ENCODE measurements at regions not wholly inside any gene's neighbourhood (a gene's known extent, or its start where the extent isn't known, plus 50 kb on each side); places are given as distances from the start of the nearest gene placed in this dataset.
"Not testable (repeated sequence)": the region's sequence is repeated elsewhere in the genome, so short reads cannot be mapped to it uniquely, and the experiment has no call there.

DNA sequence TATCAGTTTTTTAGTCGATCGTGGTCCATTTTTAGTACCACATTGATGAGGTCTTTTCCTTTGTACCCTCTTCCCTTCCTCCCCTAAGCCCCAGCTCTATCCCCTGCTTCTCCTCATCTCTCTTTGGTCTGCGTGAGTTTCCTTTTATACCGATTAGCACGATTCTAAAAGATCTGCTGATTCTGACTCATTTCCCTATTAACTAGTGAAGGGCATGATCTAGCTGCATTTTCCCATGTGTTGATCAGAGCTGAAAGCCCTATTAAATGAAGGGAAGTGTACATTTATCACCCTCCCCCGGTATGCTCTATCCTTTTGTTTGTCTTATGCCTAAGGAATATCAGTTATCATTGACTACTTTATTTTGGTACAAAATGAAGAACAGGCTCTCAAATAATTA lies 181.7 kb upstream of the NPY2R start:
- no peak for DNase-seq (ENCODE audit: low spot score)

DNA sequence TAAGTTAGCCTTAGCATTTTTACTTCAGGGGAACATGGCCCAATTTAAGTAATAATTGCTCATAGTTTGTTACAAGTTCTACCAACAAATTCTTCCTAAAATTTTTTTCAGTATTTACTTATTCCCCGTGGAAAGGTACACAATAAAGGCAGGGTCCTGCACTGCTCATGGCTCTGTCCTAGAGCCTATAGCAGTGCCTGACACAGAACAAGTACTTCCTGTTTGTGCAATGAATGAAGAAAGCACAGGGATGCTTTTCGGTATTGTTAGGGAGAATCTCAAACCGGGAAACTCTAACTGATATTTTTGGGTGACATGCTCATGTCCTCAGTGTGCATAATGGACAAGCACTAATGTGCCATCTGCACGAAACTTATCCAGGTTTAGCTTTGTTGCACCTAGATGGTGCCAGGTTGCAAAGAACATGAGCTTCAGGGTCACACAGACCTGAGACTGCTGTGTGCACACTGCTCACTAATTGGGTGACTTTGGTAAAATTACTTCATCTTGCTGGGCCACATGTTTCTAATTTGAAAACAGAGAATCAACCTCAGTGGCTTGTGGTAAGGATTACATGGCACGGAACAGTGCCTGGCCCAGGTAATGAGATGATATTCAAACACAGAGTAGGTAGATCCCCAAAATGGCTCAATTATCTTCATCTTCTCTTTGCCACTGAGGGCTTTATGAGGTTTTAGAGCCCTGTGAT lies 175.8 kb upstream of the NPY2R start:
- no peak for DNase-seq (ENCODE audit: low spot score)

GRCh38 chr4:155033604-155034003 lies 174.8 kb upstream of the NPY2R start:
- no peak for DNase-seq (ENCODE audit: low spot score)

DNA sequence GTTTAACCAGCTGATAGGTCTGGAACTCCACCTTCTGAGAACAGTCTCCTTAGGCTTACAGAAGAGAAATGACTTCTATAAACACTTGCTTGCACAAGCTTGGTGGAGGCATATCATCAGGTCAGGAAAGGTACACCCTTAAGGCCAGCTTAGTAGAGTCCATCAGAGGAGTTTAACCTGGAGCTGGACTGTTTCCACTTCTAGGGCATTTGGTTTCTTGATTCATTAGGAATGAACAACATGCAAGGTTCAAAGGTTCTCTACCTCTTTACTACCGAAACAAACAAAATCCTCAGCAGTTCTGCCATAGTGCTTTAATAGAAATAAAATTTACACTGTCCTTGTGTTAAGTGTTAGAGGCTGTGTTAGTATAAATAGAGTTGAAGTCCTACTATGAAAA lies 171.4 kb upstream of the NPY2R start:
- DNase-seq (ENCODE audit: low spot score), result no peak

DNA sequence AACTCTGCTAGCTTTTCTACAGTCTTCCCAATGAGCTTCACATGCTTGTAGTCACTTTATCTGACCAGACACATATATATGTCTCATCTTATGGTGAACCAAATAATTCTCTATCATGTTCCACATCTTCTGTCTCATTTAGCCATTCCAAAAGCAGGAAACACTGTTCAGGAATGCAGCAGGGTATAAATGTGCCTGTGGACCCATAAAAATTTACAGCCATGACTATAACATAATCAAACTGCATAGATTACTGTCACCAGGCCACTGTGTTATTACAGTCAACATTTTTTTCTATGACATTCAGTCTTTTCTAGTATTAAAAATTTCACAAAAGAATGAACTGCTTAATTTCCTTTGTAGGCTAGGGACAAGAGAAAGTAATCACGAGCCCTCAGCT lies 170.0 kb upstream of the NPY2R start:
- no peak for DNase-seq (ENCODE audit: low spot score)

GRCh38 chr4:155039162-155039561 lies 169.3 kb upstream of the NPY2R start:
- DNase-seq (ENCODE audit: low spot score), result no peak

DNA sequence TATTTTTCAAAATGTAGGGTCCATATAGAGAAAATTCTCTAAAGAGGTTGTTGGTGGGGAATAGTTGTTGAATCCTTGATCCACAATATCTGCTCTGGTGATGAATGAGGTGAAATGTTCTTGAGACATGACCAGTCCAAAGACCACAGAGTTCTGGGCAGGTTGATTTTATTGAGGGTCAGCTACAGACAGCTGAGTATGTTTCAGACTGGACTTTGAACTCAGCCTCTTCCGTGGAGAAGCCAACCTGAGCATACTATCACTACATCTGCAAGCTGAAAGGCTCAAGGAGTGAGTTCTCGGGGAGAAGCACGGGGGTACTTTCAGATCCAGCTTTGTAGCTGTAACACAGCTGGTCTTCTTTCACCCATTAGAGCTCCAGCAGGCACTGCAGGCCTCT lies 168.4 kb upstream of the NPY2R start:
- no peak for DNase-seq (ENCODE audit: low spot score)

GRCh38 chr4:155042014-155042413 lies 166.4 kb upstream of the NPY2R start:
- no peak for DNase-seq (ENCODE audit: low spot score)

GRCh38 chr4:155044251-155044650 lies 164.2 kb upstream of the NPY2R start:
- not testable (repeated sequence) for DNase-seq (ENCODE audit: low spot score)

GRCh38 chr4:155047755-155048154 lies 160.7 kb upstream of the NPY2R start:
- DNase-seq (ENCODE audit: low spot score), result no peak

DNA sequence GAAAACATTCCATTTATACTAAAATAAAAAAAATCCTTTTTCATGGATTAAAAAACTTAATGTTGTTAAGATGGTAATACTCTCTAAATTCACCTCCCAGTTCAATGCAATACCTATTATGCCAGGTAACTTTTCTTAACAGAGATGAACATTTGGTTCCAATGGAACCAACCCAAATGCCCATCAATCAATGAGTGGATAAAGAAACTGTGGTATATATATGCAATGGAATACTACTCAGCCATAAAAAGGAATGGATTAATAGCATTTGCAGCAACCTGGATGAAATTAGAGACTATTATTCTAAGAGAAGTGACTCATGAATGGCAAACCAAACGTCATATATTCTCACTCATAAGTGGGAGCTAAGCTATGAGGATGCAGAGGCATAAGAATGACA lies 154.4 kb upstream of the NPY2R start:
- not testable (repeated sequence) for DNase-seq (ENCODE audit: low spot score)

DNA sequence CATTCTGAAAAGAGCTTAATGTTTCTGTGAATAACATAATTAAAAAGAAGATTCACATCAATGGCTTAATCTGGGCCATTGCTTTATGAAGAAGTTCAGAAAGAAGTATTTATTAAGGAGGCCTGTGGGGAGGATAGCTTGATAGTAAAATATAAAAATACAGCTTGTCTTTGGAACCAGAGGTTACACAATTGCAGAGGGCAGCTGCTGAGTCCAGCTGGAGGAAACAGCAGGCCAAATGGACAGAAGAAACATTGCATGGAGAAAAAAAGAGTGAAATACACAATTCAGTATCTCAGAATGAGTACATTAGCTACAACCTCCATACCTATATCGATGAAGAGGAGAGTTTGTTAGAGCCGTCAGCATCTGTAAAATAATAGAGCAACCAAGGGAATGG lies 148.0 kb upstream of the NPY2R start:
- no peak for DNase-seq (ENCODE audit: low spot score)

DNA sequence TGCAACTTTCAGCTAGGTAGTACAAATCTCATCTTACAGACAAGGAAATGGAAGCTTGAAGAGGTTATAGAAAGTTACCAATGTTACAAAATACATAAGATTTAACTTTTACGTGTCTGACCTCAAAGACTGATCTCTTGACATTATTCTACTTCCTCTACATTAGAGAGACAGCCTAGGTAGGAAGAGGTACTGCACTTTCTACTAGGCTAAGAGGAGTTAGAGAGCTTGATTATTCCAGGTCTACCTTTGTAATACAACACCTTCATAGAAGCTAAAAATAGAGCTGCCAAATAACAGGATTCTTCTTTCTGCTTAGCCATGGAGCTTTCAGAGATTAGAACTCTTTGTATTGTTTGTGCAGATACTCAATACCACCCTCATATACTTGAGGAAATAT lies 147.6 kb upstream of the NPY2R start:
- no peak for DNase-seq (ENCODE audit: low spot score)

- no peak for DNase-seq (ENCODE audit: low spot score)
Observed at GRCh38 chr4:155062948-155063347, 145.5 kb upstream of the NPY2R start.

DNA sequence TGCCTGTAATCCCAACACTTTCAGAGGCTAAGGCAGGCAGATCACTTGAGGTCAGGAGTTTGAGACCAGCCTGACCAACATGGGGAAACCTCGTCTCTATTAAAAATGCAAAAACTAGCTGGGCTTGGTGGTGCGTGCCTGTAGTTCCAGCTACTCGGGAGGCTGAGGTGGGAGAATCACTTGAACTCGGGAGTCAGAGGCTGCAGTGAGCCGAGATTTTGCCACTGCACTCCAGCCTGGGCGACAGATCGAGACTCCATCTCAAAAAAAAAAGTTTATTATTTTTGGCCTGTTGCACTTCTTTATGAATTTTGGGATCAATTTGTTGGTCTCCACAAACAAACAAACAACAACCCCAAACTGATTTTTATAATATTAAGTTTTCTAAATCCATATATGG lies 143.5 kb upstream of the NPY2R start:
- DNase-seq (ENCODE audit: low spot score), result not testable (repeated sequence)

GRCh38 chr4:155066871-155067270 lies 141.6 kb upstream of the NPY2R start:
- no peak for DNase-seq (ENCODE audit: low spot score)

DNA sequence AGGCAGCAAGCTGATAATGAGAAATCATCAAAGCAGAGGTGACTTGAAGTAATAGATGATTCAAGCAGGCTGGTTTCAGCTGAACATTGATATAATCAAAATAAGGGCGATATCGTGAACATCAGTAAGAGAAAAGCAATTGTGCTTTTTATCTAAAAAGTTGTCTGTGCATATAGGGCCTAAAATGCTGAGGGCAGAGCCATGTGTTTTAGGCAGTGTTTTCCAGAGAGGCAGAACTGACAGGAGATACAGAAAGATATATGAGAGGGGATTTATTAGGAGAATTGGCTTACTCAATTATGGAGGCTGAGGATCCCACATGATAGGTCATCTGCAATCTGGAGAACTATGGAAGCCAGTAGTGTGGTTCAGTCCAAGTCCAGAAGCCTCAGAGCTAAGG lies 136.5 kb upstream of the NPY2R start:
- DNase-seq (ENCODE audit: low spot score), result no peak

DNA sequence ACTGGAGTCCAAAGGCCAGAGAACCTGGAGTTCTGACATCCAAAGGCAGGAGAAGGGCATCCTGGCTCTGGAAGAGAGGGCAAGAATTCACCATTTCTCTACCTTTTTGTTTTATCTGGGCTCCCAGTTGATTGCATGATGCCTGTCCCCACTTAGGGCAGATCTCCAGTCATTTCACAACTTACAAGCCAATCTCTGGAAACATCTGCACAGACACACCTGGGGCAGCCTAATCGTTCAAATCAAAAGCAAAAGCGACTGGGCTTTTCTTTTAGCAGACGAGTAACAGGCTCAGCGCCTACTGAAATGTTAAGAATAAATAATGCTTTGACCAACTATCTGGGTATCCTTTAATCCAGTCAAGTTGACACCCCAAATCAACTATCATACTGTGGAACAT lies 136.0 kb upstream of the NPY2R start:
- no peak for DNase-seq (ENCODE audit: low spot score)

DNA sequence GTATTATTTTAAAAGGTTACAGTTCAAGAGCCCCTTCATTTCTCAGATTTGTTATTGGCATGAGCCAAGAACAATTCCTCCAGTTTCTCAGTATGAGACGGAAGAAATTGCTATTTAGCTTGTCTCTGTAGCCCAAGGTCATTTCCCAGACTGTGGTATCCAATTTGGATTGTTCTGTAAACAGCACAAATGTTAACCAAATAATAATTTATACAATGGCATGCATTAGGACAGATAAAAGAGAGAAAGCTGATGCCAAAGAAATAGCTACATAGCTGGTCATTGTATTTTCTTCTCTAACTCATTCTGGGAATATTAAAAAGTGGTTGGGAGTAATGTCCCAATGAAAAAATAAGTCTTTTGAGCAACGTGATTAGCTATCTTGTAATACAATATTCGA lies 134.6 kb upstream of the NPY2R start:
- no peak for DNase-seq (ENCODE audit: low spot score)

DNA sequence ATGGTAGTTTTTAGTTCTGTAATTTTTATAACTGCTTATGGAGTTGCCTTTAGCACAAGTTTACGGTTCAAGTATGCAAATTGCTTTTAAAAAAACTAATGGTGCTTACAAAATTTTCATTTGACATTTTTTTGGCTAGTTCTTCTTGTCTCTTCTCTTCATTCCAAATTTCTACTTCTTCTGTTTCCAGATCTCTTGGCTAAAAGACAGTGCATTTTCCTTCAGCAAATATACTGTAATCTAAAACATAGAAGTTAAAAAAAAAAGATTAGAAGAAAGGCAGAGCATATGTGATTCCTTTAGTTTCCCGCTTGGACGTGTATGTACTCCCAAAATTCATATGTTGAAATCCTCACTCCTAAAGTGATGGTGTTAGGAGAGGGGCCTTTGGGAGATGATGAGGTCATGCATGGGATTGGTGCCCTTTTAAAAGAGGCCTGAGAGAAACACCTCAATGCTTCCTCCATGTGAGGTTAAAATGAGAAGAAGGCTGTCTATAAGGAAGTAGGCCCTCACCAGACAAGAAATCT lies 132.1 kb upstream of the NPY2R start:
- DNase-seq (ENCODE audit: low spot score), result no peak

GRCh38 chr4:155077452-155078229 lies 130.8 kb upstream of the NPY2R start:
- no peak for DNase-seq (ENCODE audit: low spot score)

GRCh38 chr4:155079871-155080270 lies 128.6 kb upstream of the NPY2R start:
- no peak for DNase-seq (ENCODE audit: low spot score)

- DNase-seq (ENCODE audit: low spot score), result no peak
Observed at GRCh38 chr4:155081222-155081621, 127.2 kb upstream of the NPY2R start.

Measured in ureter (tissue), 1 donor.